Panc1 (cell line): ENCODE measurements at regions not wholly inside any gene's neighbourhood (a gene's known extent, or its start where the extent isn't known, plus 50 kb on each side); places are given as distances from the start of the nearest gene placed in this dataset.

Experiments
- ATAC-seq: fragments of 200-7000 bp; cut with Tn5 transposase; 2 replicates; pipeline ENCODE4 v1.9.1; 2020; ENCODE audit warnings: mild to moderate bottlenecking, moderate library complexity
- BruUV-seq: library from RNA; stranded (reverse); fragments of 400-500 nt; replicated peaks from 2 replicates; lab custom pipeline; 2021; lab: Mats Ljungman, UMichigan
- CTCF ChIA-PET: fragments of 300-600 bp; sonication (Branson Sonifier 250); formaldehyde crosslinking; loops from one replicate; lab custom pipeline; 2022; ENCODE audit warnings: antibody characterized with exemption; lab: Charles Lee
- POLR2A ChIA-PET: fragments of 300-600 bp; sonication (Branson Sonifier 250); formaldehyde crosslinking; loops from one replicate; lab custom pipeline; 2022; ENCODE audit warnings: antibody characterized with exemption; lab: Charles Lee
- DNase-seq: peaks from one replicate; pipeline ENCODE4 v3.0.0-alpha.2; 2010; ENCODE audit warnings: low read depth, low spot score
- H3K27ac ChIP-seq: 2 replicates; pipeline ENCODE4 v1.5.1; 2011; ENCODE audit warnings: mild to moderate bottlenecking, low read length, inconsistent platforms
- H3K27me3 ChIP-seq: fragments of 200-500 bp; sonication (Bioruptor generic); 2 replicates; pipeline ENCODE4 v1.6.0; 2014; ENCODE audit warnings: low read length, inconsistent platforms; ENCODE audit not compliant: control insufficient read depth, insufficient read depth
- H3K36me3 ChIP-seq: fragments of 200-500 bp; sonication (Bioruptor generic); 2 replicates; pipeline ENCODE4 v1.5.1; 2014; ENCODE audit warnings: inconsistent platforms, mild to moderate bottlenecking, low read length, moderate library complexity; ENCODE audit not compliant: control insufficient read depth, insufficient read depth
- H3K4me1 ChIP-seq: 2 replicates; pipeline ENCODE4 v1.5.1; 2011; ENCODE audit warnings: inconsistent platforms, mild to moderate bottlenecking, low read length, moderate library complexity; ENCODE audit not compliant: control insufficient read depth, insufficient read depth
- H3K4me3 ChIP-seq, 2 experiments: 2 replicates each; pipeline ENCODE4 v1.5.1; 2011 to 2012; ENCODE audit warnings: low read depth in 2 of 2, low read length in 2 of 2, mild to moderate bottlenecking in 2 of 2, inconsistent platforms in 1 of 2, moderate library complexity in 1 of 2
- H3K9me3 ChIP-seq: fragments of 200-500 bp; sonication (Bioruptor generic); 2 replicates; pipeline ENCODE4 v1.5.1; 2014; ENCODE audit warnings: low read depth, mild to moderate bottlenecking, inconsistent platforms, low read length, moderate library complexity; ENCODE audit not compliant: control insufficient read depth, insufficient read depth
- REST ChIP-seq, 2 experiments: IDR thresholded peaks; 2 replicates each; pipeline ENCODE4 v1.6.1; 2011 to 2012; ENCODE audit warnings: low read depth in 2 of 2, control low read depth in 1 of 2, low read length in 1 of 2, mild to moderate bottlenecking in 1 of 2, moderate library complexity in 1 of 2; ENCODE audit not compliant: insufficient read depth in 1 of 2
- SIN3A ChIP-seq: IDR thresholded peaks from 2 replicates; pipeline ENCODE4 v1.6.1; 2012; ENCODE audit warnings: low read depth, mild to moderate bottlenecking, low read length, moderate library complexity, borderline replicate concordance; ENCODE audit not compliant: insufficient read depth
- TCF7L2 ChIP-seq: IDR thresholded peaks from 2 replicates; pipeline ENCODE4 v1.6.1; 2011; ENCODE audit warnings: mild to moderate bottlenecking, low read depth, low read length, inconsistent platforms
- in situ Hi-C: cut with HindIII; loops from 2 replicates; pipeline ENCODE4 v1.10.0; 2016; ENCODE audit warnings: low sequenced_read_pairs, low pct_unique_long_range_greater_than_20kb
- intact Hi-C: fragments of 100-400 bp; cut with micrococcal nuclease; formaldehyde crosslinking; loops from one replicate; pipeline ENCODE4 v1.10.0; 2022; ENCODE audit not compliant: unreplicated experiment
- TF ChIP-seq, protein P1 (sequence below): fragments of 450-650 bp; IDR thresholded peaks from 2 replicates; pipeline ENCODE4 v1.5.1; 2017; ENCODE audit warnings: mild to moderate bottlenecking

DNA sequence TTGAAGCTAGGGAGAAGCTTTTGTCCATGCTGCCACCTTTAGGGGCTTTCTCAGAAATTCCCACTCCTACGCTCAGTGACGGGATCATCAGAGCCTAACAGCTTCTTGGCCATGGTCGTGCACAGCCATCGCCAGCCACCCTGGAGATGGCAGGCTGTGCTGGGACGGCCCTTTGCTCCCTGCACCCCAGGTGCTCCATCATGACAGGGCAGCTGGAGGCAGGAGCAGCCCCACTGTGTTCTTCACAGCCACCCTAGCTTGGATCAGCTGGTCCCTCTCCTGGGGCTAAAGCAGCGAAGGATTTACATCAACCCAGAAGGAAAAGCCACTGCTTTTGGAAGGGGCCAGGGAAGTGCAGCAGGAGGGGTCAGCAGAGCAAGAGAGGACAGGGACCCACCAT lies 235.9 kb downstream of the LY86 start:
- no peaks in the 10 kb centered on the region for H3K36me3 ChIP-seq
- H3K4me3 ChIP-seq: no peak overlapping the region
- intact Hi-C loops (no loop called here), in situ Hi-C loops (no loop called here)
- no peaks in the 10 kb centered on the region for H3K4me1 ChIP-seq
- ChIA-PET POLR2A (no interaction called here), CTCF (no interaction called here)
- H3K27me3 ChIP-seq: peaks cover under 1% of the 10 kb centered on the region
- no peak for DNase-seq
- TF ChIP-seq, protein P1, sequence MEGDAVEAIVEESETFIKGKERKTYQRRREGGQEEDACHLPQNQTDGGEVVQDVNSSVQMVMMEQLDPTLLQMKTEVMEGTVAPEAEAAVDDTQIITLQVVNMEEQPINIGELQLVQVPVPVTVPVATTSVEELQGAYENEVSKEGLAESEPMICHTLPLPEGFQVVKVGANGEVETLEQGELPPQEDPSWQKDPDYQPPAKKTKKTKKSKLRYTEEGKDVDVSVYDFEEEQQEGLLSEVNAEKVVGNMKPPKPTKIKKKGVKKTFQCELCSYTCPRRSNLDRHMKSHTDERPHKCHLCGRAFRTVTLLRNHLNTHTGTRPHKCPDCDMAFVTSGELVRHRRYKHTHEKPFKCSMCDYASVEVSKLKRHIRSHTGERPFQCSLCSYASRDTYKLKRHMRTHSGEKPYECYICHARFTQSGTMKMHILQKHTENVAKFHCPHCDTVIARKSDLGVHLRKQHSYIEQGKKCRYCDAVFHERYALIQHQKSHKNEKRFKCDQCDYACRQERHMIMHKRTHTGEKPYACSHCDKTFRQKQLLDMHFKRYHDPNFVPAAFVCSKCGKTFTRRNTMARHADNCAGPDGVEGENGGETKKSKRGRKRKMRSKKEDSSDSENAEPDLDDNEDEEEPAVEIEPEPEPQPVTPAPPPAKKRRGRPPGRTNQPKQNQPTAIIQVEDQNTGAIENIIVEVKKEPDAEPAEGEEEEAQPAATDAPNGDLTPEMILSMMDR: no peak
- TF ChIP-seq SIN3A: no peak
- TF ChIP-seq TCF7L2: no peak
- no peak for TF ChIP-seq REST (IDR thresholded peaks at IDR 0.05; ENCODE audit: insufficient read depth in 1 of 2, low read depth in 2 of 2, low read length in 1 of 2)
- H3K27ac ChIP-seq: no peak overlapping the region
- BruUV-seq: no TSS peak
- no peak for ATAC-seq
- no peaks in the 10 kb centered on the region for H3K9me3 ChIP-seq

DNA sequence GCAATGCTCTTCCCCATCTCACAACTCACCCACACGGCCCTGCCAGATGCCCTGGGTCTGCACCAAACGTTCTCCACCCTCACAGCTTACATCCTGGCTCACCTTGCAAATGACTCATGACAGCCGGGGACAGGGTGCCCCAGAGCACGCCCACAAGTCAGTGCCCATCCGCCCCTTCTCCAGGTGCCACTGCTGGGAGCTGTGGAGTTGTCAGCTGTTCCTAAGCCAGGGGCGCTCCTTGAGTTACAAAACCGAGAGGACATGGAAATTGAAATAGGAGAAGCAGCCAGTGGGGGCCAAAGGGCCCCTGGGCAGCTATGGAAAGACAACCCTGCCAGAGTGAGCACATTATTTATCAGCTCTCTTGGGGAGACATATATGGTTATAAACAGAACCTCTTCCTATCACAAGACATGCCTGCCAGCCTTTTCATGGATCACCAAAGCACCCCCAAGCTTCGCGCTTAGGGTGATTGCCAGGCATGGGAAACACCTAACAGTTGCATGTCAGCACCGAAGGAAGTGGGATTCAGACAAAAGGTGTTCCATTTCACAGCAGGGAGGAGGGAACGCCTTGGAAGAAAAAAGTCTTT lies 236.8 kb downstream of the LY86 start:
- CTCF ChIA-PET: no interaction called here
- no TSS peak for BruUV-seq

More for the DNA sequence above, 236.8 kb downstream of the LY86 start:
- H3K36me3 ChIP-seq: no peaks in the 10 kb centered on the region
- H3K4me1 ChIP-seq: no peaks in the 10 kb centered on the region
- ATAC-seq (no peak), DNase-seq (no peak)
- intact Hi-C loops: no loop called here
- H3K9me3 ChIP-seq: no peaks in the 10 kb centered on the region
- no peak overlapping the region for H3K27ac ChIP-seq
- peaks cover 3% of the 10 kb centered on the region for H3K27me3 ChIP-seq
- in situ Hi-C loops: no loop called here
- POLR2A ChIA-PET: no interaction called here
- H3K4me3 ChIP-seq: no peak overlapping the region
- TF ChIP-seq, protein P1: no peak
